Endothelial cell of umbilical vein (primary cell): ENCODE measurements at regions not wholly inside any gene's neighbourhood (a gene's known extent, or its start where the extent isn't known, plus 50 kb on each side); places are given as distances from the start of the nearest gene placed in this dataset.
"Not testable (repeated sequence)": the region's sequence is repeated elsewhere in the genome, so short reads cannot be mapped to it uniquely, and the experiment has no call there.

Experiments used
- BruUV-seq: library from RNA; stranded (reverse); fragments of 400-500 nt; replicated peaks from 2 replicates; lab custom pipeline; 2021; lab: Mats Ljungman, UMichigan
- CTCF ChIA-PET: fragments of 300-600, 350-600 bp; sonication (Branson Sonifier 250); formaldehyde crosslinking; loops from one replicate; lab custom pipeline; 2021; ENCODE audit warnings: antibody characterized with exemption, inconsistent platforms; lab: Charles Lee
- POLR2A ChIA-PET: fragments of 300-600, 350-600 bp; sonication (Branson Sonifier 250); formaldehyde crosslinking; loops from one replicate; lab custom pipeline; 2021; ENCODE audit warnings: antibody characterized with exemption, inconsistent platforms; lab: Charles Lee
- DNase-seq: peaks from one replicate; pipeline ENCODE4 v3.0.0-alpha.2; 2011; ENCODE audit warnings: low read depth, low spot score
- FAIRE-seq: peaks from 2 replicates; lab custom pipeline; 2011; peaks lifted over from hg19 to GRCh38; lab: Jason Lieb, UNC
- H2AFZ ChIP-seq: 2 replicates; pipeline ENCODE4 v1.6.0; 2012; ENCODE audit warnings: low read depth, low read length, control low read depth, inconsistent platforms
- H3K27ac ChIP-seq: 2 replicates; pipeline ENCODE4 v1.5.1; 2011; ENCODE audit warnings: low read depth, mild to moderate bottlenecking, control low read depth, low read length, moderate library complexity; ENCODE audit not compliant: insufficient read depth
- H3K27me3 ChIP-seq, 2 experiments: 2 replicates each; pipeline versions ENCODE4 v1.6.0 to v1.6.1; 2011; ENCODE audit warnings: low read length in 2 of 2, mixed read lengths in 1 of 2; ENCODE audit not compliant: control insufficient read depth in 2 of 2, insufficient read depth in 2 of 2
- H3K36me3 ChIP-seq, 2 experiments: 2 replicates in 1 of 2; 3 replicates in 1 of 2; pipeline ENCODE4 v1.5.1; 2011; ENCODE audit warnings: low read length in 2 of 2, mild to moderate bottlenecking in 1 of 2, moderate library complexity in 1 of 2; ENCODE audit not compliant: control insufficient read depth in 2 of 2, insufficient read depth in 2 of 2; ENCODE audit errors: extremely low read depth in 1 of 2
- H3K4me1 ChIP-seq: 3 replicates; pipeline ENCODE4 v1.5.1; 2011; ENCODE audit warnings: mild to moderate bottlenecking, low read length; ENCODE audit not compliant: control insufficient read depth, insufficient read depth; ENCODE audit errors: extremely low read depth
- H3K4me2 ChIP-seq: 2 replicates; pipeline ENCODE4 v1.6.1; 2011; ENCODE audit warnings: low read length, control low read depth, mixed read lengths; ENCODE audit not compliant: insufficient read depth
- H3K4me3 ChIP-seq, 3 experiments: fragments of 200-600 bp in 1 of 3; sonication (generic), shearing (Covaris generic) in 1 of 3; replicated peaks in 1 of 3; 2 replicates each; pipeline ENCODE4 v1.5.1; 2011 to 2016; ENCODE audit warnings: control low read depth in 3 of 3, low read length in 3 of 3, mild to moderate bottlenecking in 2 of 3, inconsistent platforms in 1 of 3, low read depth in 1 of 3, moderate library complexity in 1 of 3; ENCODE audit not compliant: insufficient read depth in 1 of 3
- H3K79me2 ChIP-seq: 2 replicates; pipeline ENCODE4 v1.6.0; 2012; ENCODE audit warnings: low read length, inconsistent platforms; ENCODE audit not compliant: control insufficient read depth, insufficient read depth
- H3K9ac ChIP-seq: replicated peaks from 2 replicates; pipeline ENCODE3; 2011; ENCODE audit warnings: low read length, control low read depth; ENCODE audit not compliant: insufficient read depth; ENCODE audit errors: extremely low read depth
- H3K9me1 ChIP-seq: replicated peaks from 3 replicates; pipeline ENCODE4 v1.6.0; 2011; ENCODE audit warnings: mild to moderate bottlenecking, low read length; ENCODE audit not compliant: control insufficient read depth, insufficient read depth; ENCODE audit errors: extremely low read depth
- H3K9me3 ChIP-seq: replicated peaks from 2 replicates; pipeline ENCODE4 v1.5.1; 2012; ENCODE audit warnings: low read length, inconsistent platforms; ENCODE audit not compliant: control insufficient read depth, insufficient read depth
- H4K20me1 ChIP-seq: replicated peaks from 2 replicates; pipeline ENCODE3; 2011; ENCODE audit warnings: mild to moderate bottlenecking, low read length; ENCODE audit not compliant: control insufficient read depth, insufficient read depth; ENCODE audit errors: extremely low read depth
- CTCF ChIP-seq, 2 donors: IDR thresholded peaks; 1 replicate in 1 of 2; 2 replicates in 1 of 2; pipeline ENCODE4 v1.5.1; 2011; ENCODE audit warnings: low read length in 2 of 2, mild to moderate bottlenecking in 2 of 2, moderate library complexity in 2 of 2, control low read depth in 1 of 2, inconsistent platforms in 1 of 2, low read depth in 1 of 2; ENCODE audit not compliant: insufficient read depth in 1 of 2; ENCODE audit errors: extremely low read depth in 1 of 2
- EZH2 ChIP-seq: IDR thresholded peaks from 2 replicates; pipeline ENCODE4 v1.6.1; 2012; ENCODE audit warnings: borderline replicate concordance, low read depth, mild to moderate bottlenecking, moderate library complexity, low read length, inconsistent platforms; ENCODE audit not compliant: severe bottlenecking
- FOS ChIP-seq: IDR thresholded peaks from 2 replicates; pipeline ENCODE4 v1.6.1; 2011; ENCODE audit warnings: mild to moderate bottlenecking, low read length, moderate library complexity, borderline replicate concordance; ENCODE audit not compliant: insufficient read depth
- GATA2 ChIP-seq: IDR thresholded peaks from 2 replicates; pipeline ENCODE4 v1.7.0; 2011; ENCODE audit warnings: low read depth, mild to moderate bottlenecking, moderate library complexity, mixed read lengths, low read length; ENCODE audit not compliant: insufficient read length, insufficient read depth
- JUN ChIP-seq: IDR thresholded peaks from 2 replicates; pipeline ENCODE4 v1.6.1; 2011; ENCODE audit warnings: borderline replicate concordance, low read depth; ENCODE audit not compliant: insufficient read length, insufficient read depth
- MYC ChIP-seq: IDR thresholded peaks from one replicate; pipeline ENCODE4 v1.6.1; 2011; ENCODE audit warnings: mild to moderate bottlenecking, low read depth, low read length
- POLR2A ChIP-seq: IDR thresholded peaks from 2 replicates; pipeline ENCODE4 v1.6.1; 2012; ENCODE audit warnings: low read depth, mild to moderate bottlenecking, control low read depth, low read length
- POLR2AphosphoS5 ChIP-seq: IDR thresholded peaks from 2 replicates; pipeline ENCODE4 v1.6.1; 2012; ENCODE audit warnings: low read depth, mild to moderate bottlenecking, control low read depth, low read length, moderate library complexity; ENCODE audit not compliant: insufficient read depth
- dilution Hi-C: fragments of 300-500 bp; cut with MboI; formaldehyde crosslinking; loops from one replicate; pipeline ENCODE4 v1.15.0; 2019; ENCODE audit warnings: low sequenced_read_pairs; ENCODE audit not compliant: extremely low pct_ligation_motif_present
- intact Hi-C: fragments of 100-400 bp; cut with micrococcal nuclease; formaldehyde crosslinking; loops from one replicate; pipeline ENCODE4 v1.10.0; 2022
- TF ChIP-seq, protein P1 (sequence below): IDR thresholded peaks from 2 replicates; pipeline ENCODE4 v1.6.1; 2011; ENCODE audit not compliant: insufficient read depth, insufficient read length

DNA sequence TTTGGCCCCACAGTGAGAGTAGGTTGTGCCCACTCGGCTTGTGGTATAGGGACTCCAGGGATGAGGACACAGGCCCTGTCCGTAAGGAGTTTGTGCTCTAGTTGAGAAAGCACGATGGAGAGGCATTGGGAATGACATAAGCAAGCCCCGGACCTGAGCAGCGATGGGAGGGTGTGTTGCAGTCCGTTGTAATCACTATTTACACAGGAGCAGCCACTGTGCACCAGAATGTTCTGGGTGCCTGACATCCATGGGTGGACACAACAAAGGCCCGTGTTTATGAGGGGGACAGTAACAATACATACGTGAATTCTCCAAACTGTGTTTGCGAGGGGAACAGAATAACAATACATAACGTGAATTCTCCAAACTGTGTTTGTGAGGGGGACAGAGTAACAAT lies 86.8 kb downstream of the NPIPB11 start:
- Histone ChIP-seq H3K27ac (no peak overlapping the region), H3K79me2 (no peaks in the 10 kb centered on the region), H2AFZ (no peak overlapping the region), H3K4me1 (peaks cover 15% of the 10 kb centered on the region), H3K9me1 (no peaks in the 10 kb centered on the region), H3K4me2 (no peak overlapping the region), H3K4me3 (no peak overlapping the region), H3K27me3 (no peaks in the 10 kb centered on the region), H3K36me3 (no peaks in the 10 kb centered on the region), H3K9me3 (no peaks in the 10 kb centered on the region), H4K20me1 (no peaks in the 10 kb centered on the region), H3K9ac (no peak overlapping the region)
- POLR2A ChIA-PET = no interaction called here
- CTCF ChIA-PET = no interaction called here
- FAIRE-seq = no peak
- no peak for DNase-seq
- intact Hi-C loops (no loop called here), dilution Hi-C loops (no loop called here)
- no TSS peak for BruUV-seq
- TF ChIP-seq JUN (no peak), MYC (no peak), CTCF (IDR thresholded peaks at IDR 0.05; ENCODE audit: extremely low read depth in 1 of 2, insufficient read depth in 1 of 2, low read depth in 1 of 2, low read length in 2 of 2) (no peak), FOS (no peak), POLR2A (no peak), POLR2AphosphoS5 (no peak), GATA2 (no peak), EZH2 (no peak)
- TF ChIP-seq, protein P1, sequence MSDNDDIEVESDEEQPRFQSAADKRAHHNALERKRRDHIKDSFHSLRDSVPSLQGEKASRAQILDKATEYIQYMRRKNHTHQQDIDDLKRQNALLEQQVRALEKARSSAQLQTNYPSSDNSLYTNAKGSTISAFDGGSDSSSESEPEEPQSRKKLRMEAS = no peak

GRCh38 chr16:29318561-29318968 lies 87.9 kb downstream of the NPIPB11 start:
- dilution Hi-C loops, POLR2A ChIA-PET: not testable (repeated sequence)
- peak; percentile 85 for FAIRE-seq

More at GRCh38 chr16:29318561-29318968, 87.9 kb downstream of the NPIPB11 start:
- H3K4me2 ChIP-seq = peak overlapping the region; percentile 42
- H3K27me3 ChIP-seq, H3K36me3 ChIP-seq, H3K9me3 ChIP-seq, H3K9me1 ChIP-seq, CTCF ChIA-PET, H3K79me2 ChIP-seq, intact Hi-C loops, H3K4me3 ChIP-seq, H3K9ac ChIP-seq, H4K20me1 ChIP-seq, BruUV-seq: not testable (repeated sequence)
- peak overlapping the region; percentile 64 for H2AFZ ChIP-seq
- peak; percentile 52 for DNase-seq
- H3K27ac ChIP-seq = peak overlapping the region; percentile 37
- H3K4me1 ChIP-seq = peaks cover 15% of the 10 kb centered on the region
